Ishikawa (cell line): ENCODE measurements at regions not wholly inside any gene's neighbourhood (a gene's known extent, or its start where the extent isn't known, plus 50 kb on each side); places are given as distances from the start of the nearest gene placed in this dataset.

Experiments used
- CREB1 ChIP-seq: IDR thresholded peaks from 2 replicates; pipeline ENCODE4 v1.6.1; 2012; ENCODE audit warnings: low read depth
- EGR1 ChIP-seq: IDR thresholded peaks from 2 replicates; pipeline ENCODE4 v1.6.1; 2012
- EP300 ChIP-seq: IDR thresholded peaks from 2 replicates; pipeline ENCODE4 v1.6.1; 2012; ENCODE audit warnings: borderline replicate concordance
- NFIC ChIP-seq: IDR thresholded peaks from 2 replicates; pipeline ENCODE4 v1.6.1; 2012
- REST ChIP-seq: IDR thresholded peaks from 2 replicates; pipeline ENCODE4 v1.6.1; 2012; ENCODE audit warnings: low read depth, mild to moderate bottlenecking
- TAF1 ChIP-seq: IDR thresholded peaks from 2 replicates; pipeline ENCODE4 v1.6.1; 2012; ENCODE audit warnings: low read depth, mild to moderate bottlenecking
- TCF12 ChIP-seq: IDR thresholded peaks from 2 replicates; pipeline ENCODE4 v1.6.1; 2012; ENCODE audit warnings: low read depth
- TEAD4 ChIP-seq: IDR thresholded peaks from 2 replicates; pipeline ENCODE4 v1.6.1; 2012

- TF ChIP-seq CREB1 (no peak), EP300 (no peak), TEAD4 (no peak), REST (no peak), EGR1 (no peak), TAF1 (no peak), NFIC (no peak), TCF12 (no peak)
These were observed 71.9 kb upstream of the CNR1 start for GRCh38 chr6:88238065-88238464.
